K562 (cell line): ENCODE measurements at regions not wholly inside any gene's neighbourhood (a gene's known extent, or its start where the extent isn't known, plus 50 kb on each side); places are given as distances from the start of the nearest gene placed in this dataset.

Experiments used
- ATAC-seq: fragments of 200-7000 bp; cut with Tn5 transposase; 3 replicates; pipeline ENCODE4 v1.9.1; 2020; ENCODE audit warnings: moderate library complexity
- BruUV-seq: library from RNA; stranded (reverse); fragments of 400-500 nt; replicated peaks from 2 replicates; lab custom pipeline; 2021; lab: Mats Ljungman, UMichigan
- CTCF ChIA-PET: fragments of 300-600 bp; formaldehyde crosslinking; extraction: SDS; loops from one replicate; lab custom pipeline; 2021; ENCODE audit warnings: low intra/inter-chr PET ratio; lab: Yijun Ruan, JAX
- POLR2A ChIA-PET: fragments of 300-600, 350-650 bp; sonication (Branson Sonifier 250); formaldehyde crosslinking; extraction: SDS; loops from one replicate; lab custom pipeline; 2021; ENCODE audit warnings: antibody characterized with exemption, inconsistent platforms; lab: Yijun Ruan, JAX
- DNase-seq, 4 experiments: peaks; one replicate each; pipeline versions ENCODE4 v3.0.0 to v3.0.0-alpha.2; 2011 to 2018; ENCODE audit warnings: low spot score in 3 of 4, mixed read lengths in 3 of 4; ENCODE audit errors: extremely low read depth in 1 of 4
- FAIRE-seq: peaks from 2 replicates; lab custom pipeline; 2011; peaks lifted over from hg19 to GRCh38; lab: Jason Lieb, UNC
- H2AFZ ChIP-seq: 2 replicates; pipeline ENCODE4 v1.6.0; 2011; ENCODE audit warnings: low read depth, low read length, control low read depth, inconsistent platforms
- H3K27ac ChIP-seq: fragments of 200-600 bp; 3 replicates; pipeline ENCODE4 v1.8.0; 2011; ENCODE audit warnings: low read depth, mild to moderate bottlenecking, control low read depth, inconsistent platforms, low read length, moderate library complexity, mixed read lengths; ENCODE audit errors: extremely low read depth
- H3K27me3 ChIP-seq, 2 experiments: fragments of 300-600 bp in 1 of 2; 2 replicates in 1 of 2; 3 replicates in 1 of 2; pipeline versions ENCODE4 v1.6.0 to v1.8.0; 2011; ENCODE audit warnings: inconsistent platforms in 2 of 2, low read length in 2 of 2, mild to moderate bottlenecking in 1 of 2, mixed read lengths in 1 of 2, moderate library complexity in 1 of 2; ENCODE audit not compliant: control insufficient read depth in 2 of 2, insufficient read depth in 2 of 2
- H3K36me3 ChIP-seq: fragments of 300-600 bp; 3 replicates; pipeline ENCODE4 v1.8.0; 2011; ENCODE audit warnings: mild to moderate bottlenecking, low read length, inconsistent platforms; ENCODE audit not compliant: control insufficient read depth, insufficient read depth
- H3K4me1 ChIP-seq, 2 experiments: fragments of 200-600 bp in 1 of 2; replicated peaks in 1 of 2; 2 replicates in 1 of 2; 3 replicates in 1 of 2; pipeline versions ENCODE4 v1.5.1 to v1.8.0; 2011; ENCODE audit warnings: inconsistent platforms in 2 of 2, low read length in 2 of 2, mild to moderate bottlenecking in 1 of 2, mixed read lengths in 1 of 2, moderate library complexity in 1 of 2; ENCODE audit not compliant: control insufficient read depth in 2 of 2, insufficient read depth in 2 of 2
- H3K4me2 ChIP-seq: 2 replicates; pipeline ENCODE4 v1.6.1; 2011; ENCODE audit warnings: low read length, control low read depth, inconsistent platforms, mixed read lengths; ENCODE audit not compliant: insufficient read depth
- H3K4me3 ChIP-seq: fragments of 200-600 bp; sonication (generic), shearing (Covaris generic); 2 replicates; pipeline ENCODE4 v1.5.1; 2016; ENCODE audit warnings: control low read depth, inconsistent platforms
- H3K79me2 ChIP-seq: fragments of 200-600 bp; 3 replicates; pipeline ENCODE4 v1.8.0; 2011; ENCODE audit warnings: low read length, inconsistent platforms; ENCODE audit not compliant: control insufficient read depth, insufficient read depth
- H3K9ac ChIP-seq, 2 experiments: 2 replicates each; pipeline versions ENCODE4 v1.6.0 to v1.6.1; 2011; ENCODE audit warnings: low read depth in 2 of 2, low read length in 2 of 2, control low read depth in 1 of 2, inconsistent platforms in 1 of 2, mild to moderate bottlenecking in 1 of 2, mixed read lengths in 1 of 2; ENCODE audit not compliant: insufficient read depth in 1 of 2
- H3K9me1 ChIP-seq: one replicate; pipeline ENCODE4 v1.6.0; 2011; ENCODE audit warnings: inconsistent platforms, mild to moderate bottlenecking, low read length, moderate library complexity; ENCODE audit not compliant: control insufficient read depth, insufficient read depth
- H3K9me3 ChIP-seq: replicated peaks from 2 replicates; pipeline ENCODE4 v1.5.1; 2011; ENCODE audit warnings: low read depth, low read length, inconsistent platforms; ENCODE audit not compliant: control insufficient read depth, insufficient read depth
- H4K20me1 ChIP-seq: replicated peaks from 2 replicates; pipeline ENCODE4 v1.6.1; 2011; ENCODE audit warnings: low read length, inconsistent platforms, mixed read lengths; ENCODE audit not compliant: control insufficient read depth, insufficient read depth
- DIDO1 ChIP-seq: fragments of 450-650 bp; IDR thresholded peaks from 2 replicates; pipeline ENCODE4 v1.6.1; 2016; ENCODE audit warnings: low read depth, missing biosample characterization, missing genetic modification characterization
- IRF9 ChIP-seq: fragments of 450-650 bp; IDR thresholded peaks from 2 replicates; pipeline ENCODE4 v1.6.1; 2016; ENCODE audit warnings: missing biosample characterization, missing genetic modification characterization
- KLF10 ChIP-seq: fragments of 250-450 bp; sonication (Bioruptor Pico); IDR thresholded peaks from 2 replicates; pipeline ENCODE4 v1.6.1; 2021; ENCODE audit warnings: matching md5 sums
- MYNN ChIP-seq, 2 experiments: sonication (generic); formaldehyde crosslinking in 1 of 2; IDR thresholded peaks; 2 replicates each; pipeline versions ENCODE4 v1.5.0 to v1.6.1; 2016 to 2020; ENCODE audit warnings: antibody characterized with exemption in 1 of 2, missing genetic modification reagents in 1 of 2
- RBM39 ChIP-seq: fragments of 200-400 bp; formaldehyde crosslinking; optimal IDR thresholded peaks from 2 replicates; pipeline ENCODE3; 2018; ENCODE audit warnings: low read depth, low read length
- SMAD2 ChIP-seq: fragments of 150-350 bp; IDR thresholded peaks from 2 replicates; pipeline ENCODE4 v1.6.1; 2014; ENCODE audit warnings: low read depth, mild to moderate bottlenecking, low read length
- TEAD4 ChIP-seq, 2 experiments: sonication (generic) in 1 of 2; formaldehyde crosslinking in 1 of 2; IDR thresholded peaks; 2 replicates each; pipeline versions ENCODE4 v1.6.1 to v1.8.0; 2012 to 2022; ENCODE audit warnings: borderline replicate concordance in 1 of 2, inconsistent platforms in 1 of 2, low read length in 1 of 2, mild to moderate bottlenecking in 1 of 2, missing genetic modification reagents in 1 of 2
- ZBTB1 ChIP-seq: sonication (generic); formaldehyde crosslinking; IDR thresholded peaks from 2 replicates; pipeline ENCODE4 v1.8.1; 2023; ENCODE audit warnings: missing genetic modification reagents, low read depth, mild to moderate bottlenecking, borderline replicate concordance
- ZKSCAN1 ChIP-seq: fragments of 150-350 bp; IDR thresholded peaks from 2 replicates; pipeline ENCODE4 v1.6.1; 2016; ENCODE audit warnings: low read depth, low read length
- ZNF445 ChIP-seq: fragments of 250-450 bp; sonication (Bioruptor Pico); IDR thresholded peaks from 2 replicates; pipeline ENCODE4 v1.4.0; 2020; ENCODE audit warnings: low read depth, mild to moderate bottlenecking, moderate library complexity
- ZNF79 ChIP-seq: fragments of 250-450 bp; sonication (Bioruptor Pico); IDR thresholded peaks from 2 replicates; pipeline ENCODE4 v1.4.0; 2020; ENCODE audit warnings: low read depth, mild to moderate bottlenecking, moderate library complexity
- WGBS: fragments of 100-300 bp; shearing (Covaris generic); methylation state at CpG from one replicate; pipeline ENCODE4 v1.1.6; 2016; ENCODE audit warnings: low coverage, mixed read lengths; ENCODE audit not compliant: insufficient coverage; ENCODE audit errors: missing lambda C conversion rate; 5-methylcytosine and 5-hydroxymethylcytosine counted together
- in situ Hi-C: fragments of 300-500 bp; cut with MboI; formaldehyde crosslinking; loops from 4 replicates; pipeline ENCODE4 v1.15.0; 2018; ENCODE audit warnings: inconsistent platforms, mixed read lengths
- intact Hi-C: fragments of 100-400 bp; cut with micrococcal nuclease; formaldehyde crosslinking; loops from 2 replicates; pipeline ENCODE4 v1.14.2; 2022
- TF ChIP-seq, protein P1 (sequence below): sonication (generic); formaldehyde crosslinking; IDR thresholded peaks from 2 replicates; pipeline ENCODE4 v1.8.0; 2022; ENCODE audit warnings: mild to moderate bottlenecking, missing genetic modification reagents
- TF ChIP-seq, protein P2 (sequence below): fragments of 450-650 bp; IDR thresholded peaks from 2 replicates; pipeline ENCODE4 v1.6.1; 2017; ENCODE audit warnings: antibody characterized with exemption
- TF ChIP-seq, protein P3 (sequence below): fragments of 450-650 bp; formaldehyde crosslinking; IDR thresholded peaks from 2 replicates; pipeline ENCODE4 v1.4.0; 2020; ENCODE audit warnings: mild to moderate bottlenecking, mixed read lengths
- TF ChIP-seq, protein P4 (sequence below): fragments of 250-450 bp; sonication (Bioruptor Pico); IDR thresholded peaks from 2 replicates; pipeline ENCODE4 v1.4.0; 2020; ENCODE audit warnings: mild to moderate bottlenecking

GRCh38 chr6:14559746-14560536, 442.4 kb downstream of the CD83 start:
- Histone ChIP-seq H3K27me3 (peaks cover 4% of the 10 kb centered on the region in 2 experiments; a peak in 1 of 5 replicates), H3K9ac (no peak overlapping the region), H4K20me1 (no peaks in the 10 kb centered on the region), H3K4me3 (no peak overlapping the region), H2AFZ (no peak overlapping the region), H3K79me2 (no peaks in the 10 kb centered on the region), H3K36me3 (no peaks in the 10 kb centered on the region), H3K4me2 (no peak overlapping the region), H3K9me1 (no peaks in the 10 kb centered on the region), H3K9me3 (no peaks in the 10 kb centered on the region), H3K27ac (no peak overlapping the region), H3K4me1 (0 out of 5 replicates have a peak, but pooled peaks cover 0 to 3% of the 10 kb centered on the region in 2 experiments)
- WGBS = 11% methylated on average over 3 of the region's 3 CpGs
- no peak for FAIRE-seq
- DNase-seq = no peak
- no peak for ATAC-seq
- intact Hi-C loops = no loop called here
- no TSS peak for BruUV-seq
- ChIA-PET POLR2A (no interaction called here), CTCF (no interaction called here)
- in situ Hi-C loops = no loop called here
- TF ChIP-seq, protein P1, sequence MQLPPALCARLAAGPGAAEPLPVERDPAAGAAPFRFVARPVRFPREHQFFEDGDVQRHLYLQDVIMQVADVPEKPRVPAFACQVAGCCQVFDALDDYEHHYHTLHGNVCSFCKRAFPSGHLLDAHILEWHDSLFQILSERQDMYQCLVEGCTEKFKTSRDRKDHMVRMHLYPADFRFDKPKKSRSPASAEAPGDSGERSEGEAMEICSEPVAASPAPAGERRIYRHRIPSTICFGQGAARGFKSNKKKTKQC (CRISPR knock-in tag) = no peak
- TF ChIP-seq ZNF79 (no peak), IRF9 (tag) (no peak), ZKSCAN1 (no peak), RBM39 (no peak), MYNN (IDR thresholded peaks at IDR 0.05) (no peak), MYNN (CRISPR knock-in tag; IDR thresholded peaks at IDR 0.05) (no peak), ZNF445 (CRISPR knock-in tag) (no peak), KLF10 (CRISPR knock-in tag) (no peak), SMAD2 (no peak), DIDO1 (tag) (no peak), TEAD4 (IDR thresholded peaks at IDR 0.05; ENCODE audit: low read length) (no peak), TEAD4 (CRISPR knock-in tag; IDR thresholded peaks at IDR 0.05; ENCODE audit: borderline replicate concordance) (no peak), ZBTB1 (CRISPR knock-in tag) (no peak)
- TF ChIP-seq, protein P2, sequence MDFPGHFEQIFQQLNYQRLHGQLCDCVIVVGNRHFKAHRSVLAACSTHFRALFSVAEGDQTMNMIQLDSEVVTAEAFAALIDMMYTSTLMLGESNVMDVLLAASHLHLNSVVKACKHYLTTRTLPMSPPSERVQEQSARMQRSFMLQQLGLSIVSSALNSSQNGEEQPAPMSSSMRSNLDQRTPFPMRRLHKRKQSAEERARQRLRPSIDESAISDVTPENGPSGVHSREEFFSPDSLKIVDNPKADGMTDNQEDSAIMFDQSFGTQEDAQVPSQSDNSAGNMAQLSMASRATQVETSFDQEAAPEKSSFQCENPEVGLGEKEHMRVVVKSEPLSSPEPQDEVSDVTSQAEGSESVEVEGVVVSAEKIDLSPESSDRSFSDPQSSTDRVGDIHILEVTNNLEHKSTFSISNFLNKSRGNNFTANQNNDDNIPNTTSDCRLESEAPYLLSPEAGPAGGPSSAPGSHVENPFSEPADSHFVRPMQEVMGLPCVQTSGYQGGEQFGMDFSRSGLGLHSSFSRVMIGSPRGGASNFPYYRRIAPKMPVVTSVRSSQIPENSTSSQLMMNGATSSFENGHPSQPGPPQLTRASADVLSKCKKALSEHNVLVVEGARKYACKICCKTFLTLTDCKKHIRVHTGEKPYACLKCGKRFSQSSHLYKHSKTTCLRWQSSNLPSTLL = no peak
- TF ChIP-seq, protein P3, sequence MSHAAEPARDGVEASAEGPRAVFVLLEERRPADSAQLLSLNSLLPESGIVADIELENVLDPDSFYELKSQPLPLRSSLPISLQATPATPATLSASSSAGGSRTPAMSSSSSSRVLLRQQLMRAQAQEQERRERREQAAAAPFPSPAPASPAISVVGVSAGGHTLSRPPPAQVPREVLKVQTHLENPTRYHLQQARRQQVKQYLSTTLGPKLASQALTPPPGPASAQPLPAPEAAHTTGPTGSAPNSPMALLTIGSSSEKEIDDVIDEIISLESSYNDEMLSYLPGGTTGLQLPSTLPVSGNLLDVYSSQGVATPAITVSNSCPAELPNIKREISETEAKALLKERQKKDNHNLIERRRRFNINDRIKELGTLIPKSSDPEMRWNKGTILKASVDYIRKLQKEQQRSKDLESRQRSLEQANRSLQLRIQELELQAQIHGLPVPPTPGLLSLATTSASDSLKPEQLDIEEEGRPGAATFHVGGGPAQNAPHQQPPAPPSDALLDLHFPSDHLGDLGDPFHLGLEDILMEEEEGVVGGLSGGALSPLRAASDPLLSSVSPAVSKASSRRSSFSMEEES (CRISPR knock-in tag) = no peak
- TF ChIP-seq, protein P4, sequence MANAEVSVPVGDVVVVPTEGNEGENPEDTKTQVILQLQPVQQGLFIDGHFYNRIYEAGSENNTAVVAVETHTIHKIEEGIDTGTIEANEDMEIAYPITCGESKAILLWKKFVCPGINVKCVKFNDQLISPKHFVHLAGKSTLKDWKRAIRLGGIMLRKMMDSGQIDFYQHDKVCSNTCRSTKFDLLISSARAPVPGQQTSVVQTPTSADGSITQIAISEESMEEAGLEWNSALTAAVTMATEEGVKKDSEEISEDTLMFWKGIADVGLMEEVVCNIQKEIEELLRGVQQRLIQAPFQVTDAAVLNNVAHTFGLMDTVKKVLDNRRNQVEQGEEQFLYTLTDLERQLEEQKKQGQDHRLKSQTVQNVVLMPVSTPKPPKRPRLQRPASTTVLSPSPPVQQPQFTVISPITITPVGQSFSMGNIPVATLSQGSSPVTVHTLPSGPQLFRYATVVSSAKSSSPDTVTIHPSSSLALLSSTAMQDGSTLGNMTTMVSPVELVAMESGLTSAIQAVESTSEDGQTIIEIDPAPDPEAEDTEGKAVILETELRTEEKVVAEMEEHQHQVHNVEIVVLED = no peak
